NCI-H748 (cell line): ENCODE measurements at regions not wholly inside any gene's neighbourhood (a gene's known extent, or its start where the extent isn't known, plus 50 kb on each side); places are given as distances from the start of the nearest gene placed in this dataset.
A peak's percentile ranks its signal among the peaks of the same experiment; 100 is the strongest.

Experiments used
- DNase-seq: peaks from one replicate; lab custom pipeline; 2025; ENCODE audit not compliant: unreplicated experiment; lab: John Stamatoyannopoulos, UW

- no peak for DNase-seq
Observed at GRCh38 chr4:13260513-13260912, 223.6 kb downstream of the RAB28 start.

- no peak for DNase-seq
Observed at GRCh38 chr4:13250263-13250662, 233.9 kb downstream of the RAB28 start.

- peak; percentile 1 for DNase-seq
Observed at GRCh38 chr4:13248621-13249298, 235.4 kb downstream of the RAB28 start.

GRCh38 chr4:13246107-13246506, 238.0 kb downstream of the RAB28 start:
- no peak for DNase-seq

GRCh38 chr4:13244444-13244843, 239.7 kb downstream of the RAB28 start:
- no peak for DNase-seq

- no peak for DNase-seq
Observed at GRCh38 chr4:13243152-13243551, 241.0 kb downstream of the RAB28 start.

GRCh38 chr4:13240066-13240465, 244.1 kb downstream of the RAB28 start:
- no peak for DNase-seq

- DNase-seq: no peak
Observed at GRCh38 chr4:13238936-13239335, 245.2 kb downstream of the RAB28 start.

GRCh38 chr4:13236485-13236884, 247.7 kb downstream of the RAB28 start:
- DNase-seq: no peak

GRCh38 chr4:13233755-13234154, 250.4 kb downstream of the RAB28 start:
- no peak for DNase-seq

- DNase-seq: no peak
Observed at GRCh38 chr4:13219971-13220370, 264.2 kb downstream of the RAB28 start.

GRCh38 chr4:13218326-13218958, 265.7 kb downstream of the RAB28 start:
- DNase-seq: no peak

- no peak for DNase-seq
Observed at GRCh38 chr4:13215560-13215959, 268.6 kb downstream of the RAB28 start.

- no peak for DNase-seq
Observed at GRCh38 chr4:13212936-13213335, 271.2 kb downstream of the RAB28 start.

- DNase-seq: no peak
Observed at GRCh38 chr4:13209600-13209999, 274.5 kb downstream of the RAB28 start.

GRCh38 chr4:13208558-13209193, 275.5 kb downstream of the RAB28 start:
- no peak for DNase-seq

- no peak for DNase-seq
Observed at GRCh38 chr4:13207226-13207625, 276.9 kb downstream of the RAB28 start.

- DNase-seq: no peak
Observed at GRCh38 chr4:13203101-13203500, 281.0 kb downstream of the RAB28 start.

- no peak for DNase-seq
Observed at GRCh38 chr4:13202701-13203100, 281.4 kb downstream of the RAB28 start.

- DNase-seq: no peak
Observed at GRCh38 chr4:13201241-13201640, 282.9 kb downstream of the RAB28 start.

- DNase-seq: no peak
Observed at GRCh38 chr4:13196721-13197120, 287.4 kb downstream of the RAB28 start.

GRCh38 chr4:13193662-13194061, 290.5 kb downstream of the RAB28 start:
- DNase-seq: no peak
